Nephron (organoid): ENCODE measurements at regions not wholly inside any gene's neighbourhood (a gene's known extent, or its start where the extent isn't known, plus 50 kb on each side); places are given as distances from the start of the nearest gene placed in this dataset.

ENCODE experiments used
- H3K27ac Mint-ChIP-seq, 3 experiments: 2 replicates each; pipeline ENCODE4 v1.8.0; 2020; ENCODE audit warnings: mixed read lengths in 3 of 3, mild to moderate bottlenecking in 2 of 3, moderate library complexity in 1 of 3
- H3K27me3 Mint-ChIP-seq: 2 replicates; pipeline ENCODE4 v1.8.0; 2021; ENCODE audit warnings: low read depth, mild to moderate bottlenecking, moderate library complexity, mixed read lengths
- H3K36me3 Mint-ChIP-seq: 2 replicates; pipeline ENCODE4 v1.8.0; 2020; ENCODE audit warnings: low read depth, mixed read lengths
- H3K4me1 Mint-ChIP-seq: 2 replicates; pipeline ENCODE4 v1.8.0; 2020; ENCODE audit warnings: mixed read lengths
- H3K4me3 Mint-ChIP-seq, 3 experiments: 2 replicates each; pipeline ENCODE4 v1.8.0; 2020; ENCODE audit warnings: mild to moderate bottlenecking in 3 of 3, mixed read lengths in 3 of 3, moderate library complexity in 2 of 3
- H3K9me3 Mint-ChIP-seq: 2 replicates; pipeline ENCODE4 v1.8.0; 2020; ENCODE audit warnings: mixed read lengths
- CTCF ChIP-seq, 3 experiments: fragments of 200-600 bp; sonication (generic); IDR thresholded peaks; one replicate each; pipeline ENCODE4 v1.5.0; 2021; ENCODE audit warnings: antibody characterized with exemption in 3 of 3; ENCODE audit not compliant: unreplicated experiment in 3 of 3

- H3K4me1 Mint-ChIP-seq, result no peaks in the 10 kb centered on the region
- TF ChIP-seq CTCF (IDR thresholded peaks at IDR 0.05; ENCODE audit: unreplicated experiment in 3 of 3), result no peak
- no peak overlapping the region for H3K27ac Mint-ChIP-seq
- H3K9me3 Mint-ChIP-seq, result no peaks in the 10 kb centered on the region
- H3K4me3 Mint-ChIP-seq, result no peak overlapping the region
- peaks cover 29% of the 10 kb centered on the region for H3K27me3 Mint-ChIP-seq
- no peaks in the 10 kb centered on the region for H3K36me3 Mint-ChIP-seq
Observed at GRCh38 chr10:123446449-123447156, 219.6 kb upstream of the GPR26 start.

GRCh38 chr10:123449234-123449962, 216.8 kb upstream of the GPR26 start:
- no peak overlapping the region for H3K27ac Mint-ChIP-seq
- peaks cover 15% of the 10 kb centered on the region for H3K27me3 Mint-ChIP-seq
- H3K36me3 Mint-ChIP-seq, result no peaks in the 10 kb centered on the region
- H3K4me1 Mint-ChIP-seq, result no peaks in the 10 kb centered on the region
- no peak for TF ChIP-seq CTCF (IDR thresholded peaks at IDR 0.05; ENCODE audit: unreplicated experiment in 3 of 3)
- no peaks in the 10 kb centered on the region for H3K9me3 Mint-ChIP-seq
- no peak overlapping the region for H3K4me3 Mint-ChIP-seq

- H3K4me3 Mint-ChIP-seq, result no peak overlapping the region
- H3K9me3 Mint-ChIP-seq, result no peaks in the 10 kb centered on the region
- no peak for TF ChIP-seq CTCF (IDR thresholded peaks at IDR 0.05; ENCODE audit: unreplicated experiment in 3 of 3)
- H3K27me3 Mint-ChIP-seq, result peaks cover 11% of the 10 kb centered on the region
- no peaks in the 10 kb centered on the region for H3K4me1 Mint-ChIP-seq
- H3K36me3 Mint-ChIP-seq, result no peaks in the 10 kb centered on the region
- H3K27ac Mint-ChIP-seq, result no peak overlapping the region
Observed at GRCh38 chr10:123450956-123451605, 215.1 kb upstream of the GPR26 start.

GRCh38 chr10:123451618-123452245, 214.4 kb upstream of the GPR26 start:
- Mint-ChIP-seq H3K27ac (no peak overlapping the region), H3K36me3 (no peaks in the 10 kb centered on the region)
- no peak for TF ChIP-seq CTCF (IDR thresholded peaks at IDR 0.05; ENCODE audit: unreplicated experiment in 3 of 3)

GRCh38 chr10:123454987-123455386, 211.2 kb upstream of the GPR26 start:
- peaks cover 18% of the 10 kb centered on the region for H3K27me3 Mint-ChIP-seq
- no peaks in the 10 kb centered on the region for H3K4me1 Mint-ChIP-seq
- no peak for TF ChIP-seq CTCF (IDR thresholded peaks at IDR 0.05; ENCODE audit: unreplicated experiment in 3 of 3)
- H3K27ac Mint-ChIP-seq, result no peak overlapping the region
- H3K36me3 Mint-ChIP-seq, result no peaks in the 10 kb centered on the region
- no peaks in the 10 kb centered on the region for H3K9me3 Mint-ChIP-seq
- H3K4me3 Mint-ChIP-seq, result no peak overlapping the region

More at GRCh38 chr10:123451618-123452245, 214.4 kb upstream of the GPR26 start:
- Mint-ChIP-seq H3K9me3 (no peaks in the 10 kb centered on the region), H3K4me3 (no peak overlapping the region), H3K4me1 (no peaks in the 10 kb centered on the region), H3K27me3 (peaks cover 17% of the 10 kb centered on the region)
